A549 (cell line): ENCODE measurements at regions not wholly inside any gene's neighbourhood (a gene's known extent, or its start where the extent isn't known, plus 50 kb on each side); places are given as distances from the start of the nearest gene placed in this dataset.

Experiments used
- CBX2 ChIP-seq: fragments of 200-600 bp; sonication (generic); IDR thresholded peaks from 2 replicates; pipeline ENCODE4 v1.6.1; 2016; ENCODE audit warnings: low read depth, mild to moderate bottlenecking, borderline replicate concordance
- KDM1A ChIP-seq: fragments of 200-600 bp; sonication (generic); IDR thresholded peaks from 2 replicates; pipeline ENCODE4 v1.6.1; 2016; ENCODE audit warnings: low read depth, mild to moderate bottlenecking
- SREBF2 ChIP-seq: fragments of 450-650 bp; IDR thresholded peaks from 2 replicates; pipeline ENCODE4 v1.6.1; 2014; ENCODE audit warnings: mild to moderate bottlenecking, moderate library complexity
- TF ChIP-seq, protein P1 (sequence below): fragments of >200 bp; sonication (Bioruptor Twin); formaldehyde crosslinking; IDR thresholded peaks from 3 replicates; pipeline ENCODE4 v1.5.1; 2016

DNA sequence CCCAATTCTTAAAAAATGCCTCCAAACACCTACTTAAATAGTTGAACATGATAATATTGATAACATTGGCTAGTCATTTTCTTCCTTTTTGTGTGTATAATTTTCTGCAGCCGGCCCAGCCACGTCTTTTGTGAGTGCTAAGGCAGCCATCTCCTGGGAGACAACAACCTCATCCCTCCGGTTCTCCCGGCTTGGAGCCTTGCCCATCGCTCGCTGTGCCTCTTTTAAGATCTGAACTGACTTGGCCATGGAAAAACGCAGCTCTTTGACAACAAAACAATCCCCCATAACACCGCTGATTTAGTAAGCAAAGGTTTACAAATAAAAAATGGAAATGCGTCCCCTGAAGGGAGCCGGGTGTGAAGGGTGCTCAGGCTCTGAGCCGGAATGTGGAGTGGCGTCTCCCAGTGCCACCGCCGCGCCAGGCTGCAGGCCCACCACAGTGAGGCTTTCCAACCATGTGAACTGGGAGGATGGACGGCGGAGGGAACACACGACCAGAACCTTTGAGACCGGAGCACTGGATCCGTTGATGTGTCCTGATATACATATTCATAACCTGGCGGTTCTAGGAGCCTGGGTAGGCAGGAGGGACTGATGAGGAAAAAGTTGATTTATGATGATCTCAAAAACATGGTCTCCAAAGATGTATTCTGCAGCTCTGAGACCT, 87.4 kb downstream of the SMIM21 start:
- TF ChIP-seq KDM1A = no peak
- no peak for TF ChIP-seq CBX2
- TF ChIP-seq SREBF2 = no peak
- TF ChIP-seq, protein P1, sequence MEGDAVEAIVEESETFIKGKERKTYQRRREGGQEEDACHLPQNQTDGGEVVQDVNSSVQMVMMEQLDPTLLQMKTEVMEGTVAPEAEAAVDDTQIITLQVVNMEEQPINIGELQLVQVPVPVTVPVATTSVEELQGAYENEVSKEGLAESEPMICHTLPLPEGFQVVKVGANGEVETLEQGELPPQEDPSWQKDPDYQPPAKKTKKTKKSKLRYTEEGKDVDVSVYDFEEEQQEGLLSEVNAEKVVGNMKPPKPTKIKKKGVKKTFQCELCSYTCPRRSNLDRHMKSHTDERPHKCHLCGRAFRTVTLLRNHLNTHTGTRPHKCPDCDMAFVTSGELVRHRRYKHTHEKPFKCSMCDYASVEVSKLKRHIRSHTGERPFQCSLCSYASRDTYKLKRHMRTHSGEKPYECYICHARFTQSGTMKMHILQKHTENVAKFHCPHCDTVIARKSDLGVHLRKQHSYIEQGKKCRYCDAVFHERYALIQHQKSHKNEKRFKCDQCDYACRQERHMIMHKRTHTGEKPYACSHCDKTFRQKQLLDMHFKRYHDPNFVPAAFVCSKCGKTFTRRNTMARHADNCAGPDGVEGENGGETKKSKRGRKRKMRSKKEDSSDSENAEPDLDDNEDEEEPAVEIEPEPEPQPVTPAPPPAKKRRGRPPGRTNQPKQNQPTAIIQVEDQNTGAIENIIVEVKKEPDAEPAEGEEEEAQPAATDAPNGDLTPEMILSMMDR = no peak
